ENCODE measurements at regions not wholly inside any gene's neighbourhood (a gene's known extent, or its start where the extent isn't known, plus 50 kb on each side); places are given as distances from the start of the nearest gene placed in this dataset.

GRCh38 chr2:158741625-158742024, 53.5 kb upstream of the DAPL1 start:
- TF ChIP-seq RXRA (IDR thresholded peaks at IDR 0.05) (no peak), CTCF (IDR thresholded peaks at IDR 0.05; ENCODE audit: low read depth, low read length, missing input control) (no peak), HNF4A (conservative IDR thresholded peaks at IDR 0.05) (no peak), REST (IDR thresholded peaks at IDR 0.05) (no peak), TAF1 (conservative IDR thresholded peaks at IDR 0.05) (no peak), SP1 (IDR thresholded peaks at IDR 0.05) (no peak), ZBTB33 (IDR thresholded peaks at IDR 0.05) (no peak), YY1 (IDR thresholded peaks at IDR 0.05) (no peak), JUND (IDR thresholded peaks at IDR 0.05) (no peak), GABPA (IDR thresholded peaks at IDR 0.05 in 1 of 2, conservative IDR thresholded peaks at IDR 0.05 in 1 of 2) (no peak), EGR1 (IDR thresholded peaks at IDR 0.05; ENCODE audit: low read depth in 2 of 2) (no peak), MAX (IDR thresholded peaks at IDR 0.05) (no peak)
